Gastroesophageal sphincter (tissue), 3 donors: ENCODE measurements at regions not wholly inside any gene's neighbourhood (a gene's known extent, or its start where the extent isn't known, plus 50 kb on each side); places are given as distances from the start of the nearest gene placed in this dataset.

Experiments used
- CTCF ChIP-seq, 4 experiments: fragments of 200-600 bp in 2 of 4; fragments of 450-650 bp in 2 of 4; sonication (generic) in 1 of 4; IDR thresholded peaks; one replicate each; pipeline ENCODE4 v1.5.1; 2017 to 2019; ENCODE audit warnings: antibody characterized with exemption in 4 of 4, mild to moderate bottlenecking in 2 of 4, moderate library complexity in 2 of 4
- POLR2A ChIP-seq, 2 donors: fragments of 450-650 bp; IDR thresholded peaks; one replicate each; pipeline ENCODE4 v1.6.1; 2017; ENCODE audit warnings: antibody characterized with exemption in 2 of 2, mild to moderate bottlenecking in 2 of 2, moderate library complexity in 1 of 2
- POLR2AphosphoS5 ChIP-seq: sonication (generic); formaldehyde crosslinking; IDR thresholded peaks from one replicate; pipeline ENCODE4 v1.6.1; 2017; ENCODE audit warnings: antibody characterized with exemption

GRCh38 chr5:124309241-124309980 lies 437.0 kb downstream of the ZNF608 start:
- TF ChIP-seq CTCF (IDR thresholded peaks at IDR 0.05) (no peak), POLR2AphosphoS5 (no peak), POLR2A (IDR thresholded peaks at IDR 0.05) (no peak)
